GM12878 (cell line): ENCODE measurements at regions not wholly inside any gene's neighbourhood (a gene's known extent, or its start where the extent isn't known, plus 50 kb on each side); places are given as distances from the start of the nearest gene placed in this dataset.

Source experiments
- ATAC-seq: fragments of 200-7000 bp; cut with Tn5 transposase; 3 replicates; pipeline ENCODE4 v1.9.1; 2020; ENCODE audit warnings: mild to moderate bottlenecking, moderate library complexity
- BruUV-seq: library from RNA; stranded (reverse); fragments of 400-500 nt; replicated peaks from 2 replicates; lab custom pipeline; 2021; lab: Mats Ljungman, UMichigan
- CTCF ChIA-PET: fragments of 300-600 bp; sonication (Branson Sonifier 250); formaldehyde crosslinking; extraction: SDS; loops from one replicate; lab custom pipeline; 2021; ENCODE audit warnings: inconsistent platforms; lab: Yijun Ruan, JAX
- POLR2A ChIA-PET: fragments of 350-600 bp; formaldehyde crosslinking; extraction: SDS; loops from one replicate; lab custom pipeline; 2021; ENCODE audit warnings: inconsistent platforms; lab: Charles Lee
- RAD21 ChIA-PET: fragments of 300-600 bp; sonication (Branson Sonifier 250); formaldehyde crosslinking; loops from one replicate; lab custom pipeline; 2023; ENCODE audit warnings: antibody characterized with exemption; ENCODE audit not compliant: unreplicated experiment; lab: Charles Lee
- SMC1A ChIA-PET: fragments of 300-600 bp; sonication (Branson Sonifier 250); formaldehyde crosslinking; loops from one replicate; lab custom pipeline; 2023; ENCODE audit not compliant: unreplicated experiment, uncharacterized antibody; lab: Charles Lee
- DNase-seq: peaks from one replicate; pipeline ENCODE4 v3.0.0-alpha.2; 2011; ENCODE audit warnings: low read depth, low spot score
- FAIRE-seq: peaks from 3 replicates; lab custom pipeline; 2011; peaks lifted over from hg19 to GRCh38; lab: Jason Lieb, UNC
- H2AFZ ChIP-seq: 2 replicates; pipeline ENCODE4 v1.6.0; 2011; ENCODE audit warnings: low read depth, low read length, control low read depth; ENCODE audit not compliant: control insufficient read depth
- H3K27ac ChIP-seq: 2 replicates; pipeline ENCODE4 v1.5.1; 2011; ENCODE audit warnings: control low read depth; ENCODE audit not compliant: control insufficient read depth, insufficient read depth
- H3K27me3 ChIP-seq, 2 experiments: replicated peaks in 1 of 2; 2 replicates each; pipeline versions ENCODE4 v1.6.0 to v1.6.1; 2011; ENCODE audit warnings: low read length in 1 of 2; ENCODE audit not compliant: control insufficient read depth in 2 of 2, insufficient read depth in 2 of 2
- H3K36me3 ChIP-seq, 2 experiments: 2 replicates each; pipeline ENCODE4 v1.5.1; 2011; ENCODE audit warnings: low read length in 1 of 2; ENCODE audit not compliant: control insufficient read depth in 2 of 2, insufficient read depth in 2 of 2
- H3K4me1 ChIP-seq: 2 replicates; pipeline ENCODE4 v1.6.1; 2011; ENCODE audit warnings: mild to moderate bottlenecking, low read length, moderate library complexity, mixed read lengths; ENCODE audit not compliant: control insufficient read depth, insufficient read depth
- H3K4me2 ChIP-seq: 2 replicates; pipeline ENCODE4 v1.6.0; 2011; ENCODE audit warnings: control low read depth; ENCODE audit not compliant: control insufficient read depth, insufficient read depth
- H3K4me3 ChIP-seq: fragments of 200-600 bp; sonication (generic); 2 replicates; pipeline ENCODE4 v1.5.1; 2016
- H3K79me2 ChIP-seq: 2 replicates; pipeline ENCODE4 v1.6.0; 2011; ENCODE audit warnings: low read length; ENCODE audit not compliant: control insufficient read depth, insufficient read depth
- H3K9ac ChIP-seq: 2 replicates; pipeline ENCODE4 v1.8.0; 2011; ENCODE audit warnings: low read length, control low read depth, mixed read lengths; ENCODE audit not compliant: control insufficient read depth, insufficient read depth
- H3K9me3 ChIP-seq: replicated peaks from 3 replicates; pipeline ENCODE4 v1.5.1; 2011; ENCODE audit warnings: mild to moderate bottlenecking, low read length; ENCODE audit not compliant: control insufficient read depth, insufficient read depth
- H4K20me1 ChIP-seq: 2 replicates; pipeline ENCODE4 v1.6.0; 2011; ENCODE audit not compliant: control insufficient read depth, insufficient read depth
- CHD2 ChIP-seq: IDR thresholded peaks from 2 replicates; pipeline ENCODE4 v1.6.1; 2011; ENCODE audit warnings: low read depth, low read length, improper control_type of control experiment, borderline replicate concordance
- CHD4 ChIP-seq: fragments of 200-600 bp; sonication (generic); IDR thresholded peaks from 2 replicates; pipeline ENCODE4 v1.6.1; 2016; ENCODE audit warnings: mild to moderate bottlenecking
- FOS ChIP-seq: IDR thresholded peaks from 3 replicates; pipeline ENCODE4 v1.6.1; 2011; ENCODE audit warnings: borderline replicate concordance; ENCODE audit not compliant: insufficient read length; ENCODE audit errors: extremely low read depth
- KLF5 ChIP-seq: fragments of 450-650 bp; IDR thresholded peaks from 2 replicates; pipeline ENCODE4 v1.6.1; 2014; ENCODE audit warnings: mild to moderate bottlenecking; ENCODE audit not compliant: partially characterized antibody
- NFIC ChIP-seq: IDR thresholded peaks from 2 replicates; pipeline ENCODE4 v1.6.1; 2012; ENCODE audit warnings: low read depth, mild to moderate bottlenecking, inconsistent platforms, low read length, moderate library complexity
- NR2C1 ChIP-seq: fragments of 450-650 bp; IDR thresholded peaks from 2 replicates; pipeline ENCODE4 v1.6.1; 2017; ENCODE audit warnings: antibody characterized with exemption, mild to moderate bottlenecking, moderate library complexity
- RFX5 ChIP-seq: IDR thresholded peaks from 2 replicates; pipeline ENCODE4 v1.6.1; 2011; ENCODE audit warnings: low read depth, low read length, improper control_type of control experiment
- ZNF24 ChIP-seq: fragments of 450-650 bp; IDR thresholded peaks from 2 replicates; pipeline ENCODE4 v1.6.1; 2017; ENCODE audit warnings: antibody characterized with exemption, mild to moderate bottlenecking
- WGBS: methylation state at CpG from one replicate; pipeline ENCODE4 v1.1.6; 2016; ENCODE audit warnings: low lambda C conversion rate; ENCODE audit not compliant: insufficient replicate concordance, insufficient coverage; ENCODE audit errors: missing lambda C conversion rate; 5-methylcytosine and 5-hydroxymethylcytosine counted together
- in situ Hi-C: fragments of 300-500 bp; cut with MboI; formaldehyde crosslinking; loops from 9 replicates; pipeline ENCODE4 v1.14.3; 2018; ENCODE audit warnings: mixed read lengths
- intact Hi-C: fragments of 100-400 bp; cut with micrococcal nuclease; formaldehyde crosslinking; loops from one replicate; pipeline ENCODE4 v1.14.2; 2022; ENCODE audit not compliant: unreplicated experiment
- TF ChIP-seq, protein P1 (sequence below): fragments of 450-650 bp; IDR thresholded peaks from 2 replicates; pipeline ENCODE4 v1.6.1; 2017; ENCODE audit warnings: antibody characterized with exemption, mild to moderate bottlenecking, moderate library complexity
- TF ChIP-seq, protein P2 (sequence below): IDR thresholded peaks from 2 replicates; pipeline ENCODE4 v1.6.1; 2012; ENCODE audit warnings: mild to moderate bottlenecking, low read depth, low read length

DNA sequence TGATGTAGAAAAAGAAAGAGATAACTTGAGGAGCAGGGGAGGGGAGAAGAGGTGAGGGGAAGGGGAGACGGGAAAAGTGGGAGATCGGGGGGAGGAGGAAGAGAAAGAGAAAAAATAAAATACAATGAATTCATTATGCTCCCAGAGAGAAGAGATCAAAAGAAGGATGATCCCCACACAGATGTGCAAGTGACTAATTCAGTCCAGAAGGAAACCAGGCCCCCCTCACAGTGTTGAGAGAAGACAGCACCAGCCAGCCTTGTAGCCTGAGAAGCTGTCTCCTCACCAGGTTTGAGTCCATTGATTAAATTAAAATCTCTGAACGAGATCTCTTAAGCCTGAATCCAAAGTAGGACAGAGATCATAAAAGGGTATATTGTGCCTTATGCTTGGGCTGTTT, 333.7 kb upstream of the NBEA start:
- SMC1A ChIA-PET = no interaction called here
- no peaks in the 10 kb centered on the region for H4K20me1 ChIP-seq
- FAIRE-seq (no peak), DNase-seq (no peak), ATAC-seq (no peak)
- POLR2A ChIA-PET = no interaction called here
- CTCF ChIA-PET = no interaction called here
- intact Hi-C loops (no loop called here), in situ Hi-C loops (no loop called here)
- H3K9ac ChIP-seq = no peak overlapping the region
- no peaks in the 10 kb centered on the region for H3K9me3 ChIP-seq
- H3K4me1 ChIP-seq = no peaks in the 10 kb centered on the region
- no peaks in the 10 kb centered on the region; a peak in 1 of 4 replicates for H3K27me3 ChIP-seq
- H3K79me2 ChIP-seq = no peaks in the 10 kb centered on the region
- H3K4me3 ChIP-seq = no peak overlapping the region
- no peak overlapping the region for H3K27ac ChIP-seq
- TF ChIP-seq RFX5 (no peak), CHD2 (no peak), CHD4 (no peak), NFIC (no peak), ZNF24 (no peak), FOS (no peak), NR2C1 (no peak), KLF5 (no peak)
- TF ChIP-seq, protein P1, sequence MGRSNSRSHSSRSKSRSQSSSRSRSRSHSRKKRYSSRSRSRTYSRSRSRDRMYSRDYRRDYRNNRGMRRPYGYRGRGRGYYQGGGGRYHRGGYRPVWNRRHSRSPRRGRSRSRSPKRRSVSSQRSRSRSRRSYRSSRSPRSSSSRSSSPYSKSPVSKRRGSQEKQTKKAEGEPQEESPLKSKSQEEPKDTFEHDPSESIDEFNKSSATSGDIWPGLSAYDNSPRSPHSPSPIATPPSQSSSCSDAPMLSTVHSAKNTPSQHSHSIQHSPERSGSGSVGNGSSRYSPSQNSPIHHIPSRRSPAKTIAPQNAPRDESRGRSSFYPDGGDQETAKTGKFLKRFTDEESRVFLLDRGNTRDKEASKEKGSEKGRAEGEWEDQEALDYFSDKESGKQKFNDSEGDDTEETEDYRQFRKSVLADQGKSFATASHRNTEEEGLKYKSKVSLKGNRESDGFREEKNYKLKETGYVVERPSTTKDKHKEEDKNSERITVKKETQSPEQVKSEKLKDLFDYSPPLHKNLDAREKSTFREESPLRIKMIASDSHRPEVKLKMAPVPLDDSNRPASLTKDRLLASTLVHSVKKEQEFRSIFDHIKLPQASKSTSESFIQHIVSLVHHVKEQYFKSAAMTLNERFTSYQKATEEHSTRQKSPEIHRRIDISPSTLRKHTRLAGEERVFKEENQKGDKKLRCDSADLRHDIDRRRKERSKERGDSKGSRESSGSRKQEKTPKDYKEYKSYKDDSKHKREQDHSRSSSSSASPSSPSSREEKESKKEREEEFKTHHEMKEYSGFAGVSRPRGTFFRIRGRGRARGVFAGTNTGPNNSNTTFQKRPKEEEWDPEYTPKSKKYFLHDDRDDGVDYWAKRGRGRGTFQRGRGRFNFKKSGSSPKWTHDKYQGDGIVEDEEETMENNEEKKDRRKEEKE = no peak
- TF ChIP-seq, protein P2, sequence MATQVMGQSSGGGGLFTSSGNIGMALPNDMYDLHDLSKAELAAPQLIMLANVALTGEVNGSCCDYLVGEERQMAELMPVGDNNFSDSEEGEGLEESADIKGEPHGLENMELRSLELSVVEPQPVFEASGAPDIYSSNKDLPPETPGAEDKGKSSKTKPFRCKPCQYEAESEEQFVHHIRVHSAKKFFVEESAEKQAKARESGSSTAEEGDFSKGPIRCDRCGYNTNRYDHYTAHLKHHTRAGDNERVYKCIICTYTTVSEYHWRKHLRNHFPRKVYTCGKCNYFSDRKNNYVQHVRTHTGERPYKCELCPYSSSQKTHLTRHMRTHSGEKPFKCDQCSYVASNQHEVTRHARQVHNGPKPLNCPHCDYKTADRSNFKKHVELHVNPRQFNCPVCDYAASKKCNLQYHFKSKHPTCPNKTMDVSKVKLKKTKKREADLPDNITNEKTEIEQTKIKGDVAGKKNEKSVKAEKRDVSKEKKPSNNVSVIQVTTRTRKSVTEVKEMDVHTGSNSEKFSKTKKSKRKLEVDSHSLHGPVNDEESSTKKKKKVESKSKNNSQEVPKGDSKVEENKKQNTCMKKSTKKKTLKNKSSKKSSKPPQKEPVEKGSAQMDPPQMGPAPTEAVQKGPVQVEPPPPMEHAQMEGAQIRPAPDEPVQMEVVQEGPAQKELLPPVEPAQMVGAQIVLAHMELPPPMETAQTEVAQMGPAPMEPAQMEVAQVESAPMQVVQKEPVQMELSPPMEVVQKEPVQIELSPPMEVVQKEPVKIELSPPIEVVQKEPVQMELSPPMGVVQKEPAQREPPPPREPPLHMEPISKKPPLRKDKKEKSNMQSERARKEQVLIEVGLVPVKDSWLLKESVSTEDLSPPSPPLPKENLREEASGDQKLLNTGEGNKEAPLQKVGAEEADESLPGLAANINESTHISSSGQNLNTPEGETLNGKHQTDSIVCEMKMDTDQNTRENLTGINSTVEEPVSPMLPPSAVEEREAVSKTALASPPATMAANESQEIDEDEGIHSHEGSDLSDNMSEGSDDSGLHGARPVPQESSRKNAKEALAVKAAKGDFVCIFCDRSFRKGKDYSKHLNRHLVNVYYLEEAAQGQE = no peak
- 0% methylated on average over 1 of the region's 3 CpGs for whole genome bisulfite sequencing
- H3K4me2 ChIP-seq = no peak overlapping the region
- RAD21 ChIA-PET = no interaction called here
- no TSS peak for BruUV-seq
- H3K36me3 ChIP-seq = no peaks in the 10 kb centered on the region
- H2AFZ ChIP-seq = no peak overlapping the region
